ENCODE measurements at regions not wholly inside any gene's neighbourhood (a gene's known extent, or its start where the extent isn't known, plus 50 kb on each side); places are given as distances from the start of the nearest gene placed in this dataset.

DNA sequence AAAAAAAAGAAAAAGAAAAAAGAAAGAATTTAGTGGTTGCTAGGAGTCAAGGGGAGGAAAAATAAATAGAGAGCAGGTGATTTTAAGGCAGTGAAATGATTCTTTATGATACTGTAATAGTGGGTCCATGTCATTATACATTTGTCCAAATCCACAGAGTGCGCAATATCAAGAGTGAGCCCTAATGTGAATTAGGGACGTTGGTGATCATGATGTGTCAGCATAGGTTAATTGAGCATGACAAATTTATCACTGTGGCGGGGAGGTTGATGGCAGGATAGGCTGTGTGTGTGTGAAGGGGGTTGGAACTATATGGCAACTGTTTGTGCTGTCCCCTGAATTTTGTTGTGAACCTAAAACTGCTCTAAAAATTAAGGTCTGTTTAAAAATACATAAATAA lies 357.8 kb downstream of the ICE1 start:
- TF ChIP-seq POLR2A (IDR thresholded peaks at IDR 0.05; ENCODE audit: low read length), result no peak
- TF ChIP-seq GATA1 (IDR thresholded peaks at IDR 0.05; ENCODE audit: low read depth, low read length), result no peak

Measured in erythroblast (primary cell).